ENCODE measurements at regions not wholly inside any gene's neighbourhood (a gene's known extent, or its start where the extent isn't known, plus 50 kb on each side); places are given as distances from the start of the nearest gene placed in this dataset.

- peak; percentile 84 for DNase-seq
Observed at GRCh38 chr14:97458661-97459579, 661.7 kb downstream of the VRK1 start.

GRCh38 chr14:97462081-97462480, 664.9 kb downstream of the VRK1 start:
- DNase-seq, result no peak

GRCh38 chr14:97468220-97468619, 671.0 kb downstream of the VRK1 start:
- DNase-seq, result no peak

GRCh38 chr14:97477353-97477752, 680.2 kb downstream of the VRK1 start:
- DNase-seq, result no peak

- DNase-seq, result no peak
Observed at GRCh38 chr14:97485201-97485600, 688.0 kb downstream of the VRK1 start.

- DNase-seq, result no peak
Observed at GRCh38 chr14:97486601-97487120, 689.5 kb downstream of the VRK1 start.

GRCh38 chr14:97489750-97490149, 692.6 kb downstream of the VRK1 start:
- DNase-seq, result no peak

GRCh38 chr14:97490521-97491070, 693.4 kb downstream of the VRK1 start:
- no peak for DNase-seq

- DNase-seq, result no peak
Observed at GRCh38 chr14:97491697-97492096, 694.5 kb downstream of the VRK1 start.

- DNase-seq, result no peak
Observed at GRCh38 chr14:97499790-97500481, 702.8 kb downstream of the VRK1 start.

- DNase-seq, result no peak
Observed at GRCh38 chr14:97506626-97507025, 709.4 kb downstream of the VRK1 start.

- DNase-seq, result no peak
Observed at GRCh38 chr14:97513891-97514290, 716.7 kb downstream of the VRK1 start.

- DNase-seq, result no peak
Observed at GRCh38 chr14:97517566-97518234, 720.5 kb downstream of the VRK1 start.

GRCh38 chr14:97523936-97524335, 726.8 kb downstream of the VRK1 start:
- DNase-seq, result no peak

- no peak for DNase-seq
Observed at GRCh38 chr14:97524589-97525319, 727.6 kb downstream of the VRK1 start.

GRCh38 chr14:97527993-97528392, 730.8 kb downstream of the VRK1 start:
- no peak for DNase-seq

GRCh38 chr14:97532052-97532451, 734.9 kb downstream of the VRK1 start:
- DNase-seq, result no peak

- DNase-seq, result no peak
Observed at GRCh38 chr14:97536421-97536820, 739.2 kb downstream of the VRK1 start.

GRCh38 chr14:97538749-97539410, 741.7 kb downstream of the VRK1 start:
- DNase-seq, result no peak

GRCh38 chr14:97539411-97539795, 742.2 kb downstream of the VRK1 start:
- no peak for DNase-seq

- DNase-seq, result no peak
Observed at GRCh38 chr14:97539884-97540283, 742.7 kb downstream of the VRK1 start.

GRCh38 chr14:97543221-97543620, 746.0 kb downstream of the VRK1 start:
- DNase-seq, result no peak

All from stimulated activated CD4-positive, alpha-beta T cell treated with anti-CD3 and anti-CD28 coated beads, Interleukin-4, amount 100 ng/mL, for 24 hours (primary cell).